ENCODE measurements at regions not wholly inside any gene's neighbourhood (a gene's known extent, or its start where the extent isn't known, plus 50 kb on each side); places are given as distances from the start of the nearest gene placed in this dataset.

DNA sequence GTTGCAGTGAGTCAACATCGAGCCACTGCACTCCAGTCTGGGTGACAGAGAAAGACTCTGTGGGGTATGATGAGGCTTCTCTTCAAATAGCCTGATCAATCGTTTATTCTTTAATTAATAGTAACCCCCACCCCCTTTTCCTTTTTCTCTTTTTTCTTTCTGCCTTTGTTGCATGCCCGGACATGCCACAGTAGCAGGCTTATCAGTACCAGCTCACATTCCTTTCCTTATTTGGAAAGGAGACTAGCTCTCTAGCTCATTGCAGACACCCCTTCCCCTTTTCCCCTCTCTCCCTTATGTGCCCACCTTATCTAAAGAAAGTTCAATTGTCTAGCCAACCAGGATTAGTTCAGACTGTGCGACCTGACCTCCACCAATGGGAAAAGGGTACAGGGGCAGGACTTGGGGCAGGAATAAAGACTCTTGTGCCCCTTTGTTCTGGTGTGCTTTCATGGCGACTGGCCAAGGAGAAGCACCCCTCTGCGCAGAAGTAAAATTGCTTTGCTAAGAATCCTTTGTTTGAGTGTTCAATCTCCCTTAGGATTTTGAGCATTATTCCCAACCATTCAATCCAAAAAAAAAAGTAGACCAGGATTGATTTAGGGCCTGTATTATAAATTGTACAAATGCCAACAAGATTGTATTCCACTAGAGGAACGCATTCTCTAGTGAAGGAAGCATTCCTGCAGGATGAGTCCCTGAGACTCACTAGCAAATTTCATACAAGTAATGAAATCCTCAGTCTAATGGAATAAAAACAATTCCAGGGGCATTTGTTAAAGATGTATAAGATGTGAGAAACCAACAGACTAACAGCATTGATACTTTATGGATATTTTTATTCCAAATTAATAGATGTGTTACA is 95.8 kb upstream of the SNRPN start:
- TF ChIP-seq, protein P1, sequence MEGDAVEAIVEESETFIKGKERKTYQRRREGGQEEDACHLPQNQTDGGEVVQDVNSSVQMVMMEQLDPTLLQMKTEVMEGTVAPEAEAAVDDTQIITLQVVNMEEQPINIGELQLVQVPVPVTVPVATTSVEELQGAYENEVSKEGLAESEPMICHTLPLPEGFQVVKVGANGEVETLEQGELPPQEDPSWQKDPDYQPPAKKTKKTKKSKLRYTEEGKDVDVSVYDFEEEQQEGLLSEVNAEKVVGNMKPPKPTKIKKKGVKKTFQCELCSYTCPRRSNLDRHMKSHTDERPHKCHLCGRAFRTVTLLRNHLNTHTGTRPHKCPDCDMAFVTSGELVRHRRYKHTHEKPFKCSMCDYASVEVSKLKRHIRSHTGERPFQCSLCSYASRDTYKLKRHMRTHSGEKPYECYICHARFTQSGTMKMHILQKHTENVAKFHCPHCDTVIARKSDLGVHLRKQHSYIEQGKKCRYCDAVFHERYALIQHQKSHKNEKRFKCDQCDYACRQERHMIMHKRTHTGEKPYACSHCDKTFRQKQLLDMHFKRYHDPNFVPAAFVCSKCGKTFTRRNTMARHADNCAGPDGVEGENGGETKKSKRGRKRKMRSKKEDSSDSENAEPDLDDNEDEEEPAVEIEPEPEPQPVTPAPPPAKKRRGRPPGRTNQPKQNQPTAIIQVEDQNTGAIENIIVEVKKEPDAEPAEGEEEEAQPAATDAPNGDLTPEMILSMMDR (IDR thresholded peaks at IDR 0.05; ENCODE audit: insufficient read depth, low read depth, low read length), result no peak
- DNase-seq (ENCODE audit: low read depth), result no peak
- H3K4me3 ChIP-seq (ENCODE audit: low read depth, low read length), result no peak overlapping the region

DNA sequence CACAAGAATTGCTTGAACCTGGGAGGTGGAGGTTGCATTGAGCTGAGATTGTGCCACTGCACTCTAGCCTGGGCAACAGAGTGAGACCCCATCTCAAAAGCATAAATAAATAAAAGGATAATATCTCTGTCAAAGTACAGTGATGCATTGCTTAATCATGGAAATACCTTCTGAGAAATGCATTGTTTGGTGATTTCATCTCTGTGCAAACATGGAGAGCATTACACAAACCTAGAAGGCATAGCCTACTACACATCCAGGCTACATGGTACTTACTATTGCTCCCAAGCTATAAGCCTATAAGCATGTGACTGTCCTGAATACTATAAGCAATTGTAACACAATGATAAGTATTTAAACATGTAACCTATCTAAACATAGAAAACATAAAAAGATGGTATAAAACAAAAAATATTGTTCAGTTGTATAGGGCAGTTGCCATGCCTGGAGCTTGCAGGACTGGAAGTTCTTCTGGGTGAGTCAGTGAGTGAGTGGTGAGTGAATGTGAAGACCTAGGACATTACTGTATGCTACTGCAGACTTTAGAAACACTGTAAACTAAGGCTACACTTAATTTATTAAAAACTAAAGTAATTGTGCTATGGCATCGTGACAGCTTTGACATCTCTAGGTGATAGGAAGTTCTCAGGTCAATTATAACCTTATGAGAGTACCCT is 93.6 kb upstream of the SNRPN start:
- no peak overlapping the region for H3K4me3 ChIP-seq (ENCODE audit: low read depth, low read length)
- TF ChIP-seq, protein P1 (IDR thresholded peaks at IDR 0.05; ENCODE audit: insufficient read depth, low read depth, low read length), result no peak
- no peak for DNase-seq (ENCODE audit: low read depth)

DNA sequence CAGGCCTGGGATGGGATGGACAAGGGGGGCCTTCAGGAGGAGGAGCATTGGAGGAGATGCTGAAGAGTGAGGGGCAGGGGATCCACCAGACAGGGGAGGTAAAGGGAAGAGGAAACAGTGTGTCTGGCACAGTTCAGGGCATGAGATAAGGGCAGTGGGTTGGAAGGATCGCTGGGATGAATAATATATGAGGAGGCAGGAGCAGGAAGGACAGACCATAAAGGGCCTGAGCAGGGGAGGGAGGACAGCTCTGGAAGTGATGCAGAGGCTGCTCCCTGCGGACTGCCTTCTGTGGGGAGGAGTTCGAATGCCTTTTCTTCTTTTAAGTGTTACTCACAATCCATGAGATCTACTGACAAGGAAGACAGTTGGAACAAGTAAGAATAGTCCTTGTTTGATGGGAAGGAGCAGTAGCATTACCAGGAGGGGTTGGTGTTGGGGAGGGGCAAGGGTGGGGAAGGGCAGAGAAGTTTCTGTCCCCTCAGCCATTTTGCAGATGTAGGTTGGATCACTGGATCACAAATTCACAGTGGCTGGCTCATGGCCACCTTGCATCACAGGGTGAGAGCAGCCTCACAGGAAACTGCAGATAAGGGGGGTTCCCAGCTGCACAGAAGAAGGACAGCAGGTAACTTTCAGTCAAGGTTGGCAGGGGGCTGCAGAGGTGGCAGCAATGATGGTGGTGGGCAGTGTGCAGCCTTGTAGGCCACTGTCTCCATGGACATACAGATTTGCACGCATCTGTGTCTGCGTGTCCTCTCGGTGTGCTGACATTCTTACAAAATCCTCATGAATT is 91.9 kb upstream of the SNRPN start:
- TF ChIP-seq, protein P1 (IDR thresholded peaks at IDR 0.05; ENCODE audit: insufficient read depth, low read depth, low read length), result no peak
- DNase-seq (ENCODE audit: low read depth), result no peak
- H3K4me3 ChIP-seq (ENCODE audit: low read depth, low read length), result no peak overlapping the region

DNA sequence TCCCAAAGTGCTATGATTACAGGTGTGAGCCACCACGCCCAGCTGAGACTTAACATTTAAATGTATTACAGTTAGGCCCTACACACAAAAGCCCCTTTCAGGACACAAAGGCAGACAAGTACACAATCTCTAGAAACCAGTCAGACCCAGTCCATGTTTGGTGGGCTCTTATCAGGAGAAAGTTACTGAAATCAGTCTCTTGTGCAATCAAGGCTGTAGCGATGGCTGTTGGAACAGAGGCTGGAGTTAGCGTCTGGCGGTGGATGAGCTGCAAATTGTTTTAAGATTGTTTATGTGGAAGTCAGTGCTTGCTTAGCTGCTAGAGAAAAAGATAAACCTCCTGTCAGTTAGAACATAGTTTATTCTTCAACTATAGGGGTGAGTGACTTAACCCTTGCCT is 89.5 kb upstream of the SNRPN start:
- DNase-seq (ENCODE audit: low read depth), result no peak
- TF ChIP-seq, protein P1 (IDR thresholded peaks at IDR 0.05; ENCODE audit: insufficient read depth, low read depth, low read length), result no peak
- H3K4me3 ChIP-seq (ENCODE audit: low read depth, low read length), result no peak overlapping the region

DNA sequence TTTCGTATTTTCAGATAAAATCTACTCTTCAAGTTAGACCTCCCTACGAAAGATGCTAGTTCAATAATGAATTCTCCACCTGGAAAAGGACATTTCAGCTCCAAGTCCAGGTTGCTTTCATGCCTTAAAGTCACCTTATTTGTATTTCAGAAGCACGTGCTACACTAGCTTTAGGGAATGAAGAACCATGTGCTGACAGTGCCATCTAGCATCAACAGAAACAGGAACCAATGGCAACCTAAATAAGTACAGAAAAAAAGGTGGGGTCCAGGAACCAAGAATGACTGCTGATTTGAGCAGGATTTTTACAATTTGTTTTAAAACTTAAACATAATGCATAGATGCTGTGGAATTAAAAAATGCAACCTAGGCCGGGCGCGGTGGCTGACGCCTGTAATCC is 77.6 kb upstream of the SNRPN start:
- DNase-seq (ENCODE audit: low read depth), result no peak
- TF ChIP-seq, protein P1 (IDR thresholded peaks at IDR 0.05; ENCODE audit: insufficient read depth, low read depth, low read length), result no peak
- H3K4me3 ChIP-seq (ENCODE audit: low read depth, low read length), result no peak overlapping the region

DNA sequence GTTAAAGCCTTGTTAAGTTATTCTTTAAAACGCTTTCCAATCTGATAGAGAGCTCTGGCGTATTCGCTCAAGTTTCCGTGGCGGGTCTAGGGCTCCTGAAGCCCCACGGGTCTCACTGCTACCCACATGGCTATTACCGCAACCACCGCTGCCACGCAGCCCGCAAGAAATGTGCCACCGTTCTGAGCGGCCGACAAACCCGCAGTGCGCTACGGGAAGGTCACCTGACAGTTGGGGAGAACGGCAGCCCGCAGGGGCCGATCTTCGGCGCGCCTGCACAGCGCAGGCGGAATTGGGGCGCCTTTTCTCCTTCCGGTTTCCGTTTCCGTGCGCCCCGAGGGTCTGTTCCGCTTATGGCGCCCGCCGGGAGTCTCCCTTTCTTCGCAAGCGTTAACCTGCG is 76.6 kb upstream of the SNRPN start:
- no peak for DNase-seq (ENCODE audit: low read depth)
- H3K4me3 ChIP-seq (ENCODE audit: low read depth, low read length), result peak overlapping the region; percentile 12
- TF ChIP-seq, protein P1 (IDR thresholded peaks at IDR 0.05; ENCODE audit: insufficient read depth, low read depth, low read length), result no peak

Data from fibroblast of villous mesenchyme (primary cell).